Activated CD4-positive, alpha-beta memory T cell treated with anti-CD3 and anti-CD28 coated beads for 36 hours (primary cell): ENCODE measurements at regions not wholly inside any gene's neighbourhood (a gene's known extent, or its start where the extent isn't known, plus 50 kb on each side); places are given as distances from the start of the nearest gene placed in this dataset.
"Not testable (repeated sequence)": the region's sequence is repeated elsewhere in the genome, so short reads cannot be mapped to it uniquely, and the experiment has no call there.

ENCODE experiments used
- CTCF ChIA-PET: fragments of 350-600 bp; sonication (Branson Sonifier 250); formaldehyde crosslinking; loops from one replicate; lab custom pipeline; 2021; ENCODE audit warnings: antibody characterized with exemption, inconsistent platforms; lab: Charles Lee
- POLR2A ChIA-PET: fragments of 350-600 bp; sonication (Branson Sonifier 250); formaldehyde crosslinking; loops from one replicate; lab custom pipeline; 2021; ENCODE audit warnings: antibody characterized with exemption; lab: Charles Lee
- DNase-seq: peaks from one replicate; pipeline ENCODE4 v3.0.0-alpha.2; 2020
- H3K27ac Mint-ChIP-seq: one replicate; pipeline ENCODE4 v1.8.0; 2021; ENCODE audit warnings: mixed read lengths
- H3K27me3 Mint-ChIP-seq: one replicate; pipeline ENCODE4 v1.8.0; 2021; ENCODE audit warnings: mixed read lengths
- H3K36me3 Mint-ChIP-seq: one replicate; pipeline ENCODE4 v1.8.0; 2021; ENCODE audit warnings: mixed read lengths
- H3K4me1 Mint-ChIP-seq: one replicate; pipeline ENCODE4 v1.8.0; 2021; ENCODE audit warnings: low read depth, mixed read lengths
- H3K4me3 Mint-ChIP-seq: one replicate; pipeline ENCODE4 v1.8.0; 2021; ENCODE audit warnings: mild to moderate bottlenecking, mixed read lengths
- H3K9me3 Mint-ChIP-seq: one replicate; pipeline ENCODE4 v1.8.0; 2021; ENCODE audit warnings: mixed read lengths
- intact Hi-C: fragments of 100-400 bp; cut with micrococcal nuclease; formaldehyde crosslinking; loops from one replicate; pipeline ENCODE4 v1.15.1; 2023

DNA sequence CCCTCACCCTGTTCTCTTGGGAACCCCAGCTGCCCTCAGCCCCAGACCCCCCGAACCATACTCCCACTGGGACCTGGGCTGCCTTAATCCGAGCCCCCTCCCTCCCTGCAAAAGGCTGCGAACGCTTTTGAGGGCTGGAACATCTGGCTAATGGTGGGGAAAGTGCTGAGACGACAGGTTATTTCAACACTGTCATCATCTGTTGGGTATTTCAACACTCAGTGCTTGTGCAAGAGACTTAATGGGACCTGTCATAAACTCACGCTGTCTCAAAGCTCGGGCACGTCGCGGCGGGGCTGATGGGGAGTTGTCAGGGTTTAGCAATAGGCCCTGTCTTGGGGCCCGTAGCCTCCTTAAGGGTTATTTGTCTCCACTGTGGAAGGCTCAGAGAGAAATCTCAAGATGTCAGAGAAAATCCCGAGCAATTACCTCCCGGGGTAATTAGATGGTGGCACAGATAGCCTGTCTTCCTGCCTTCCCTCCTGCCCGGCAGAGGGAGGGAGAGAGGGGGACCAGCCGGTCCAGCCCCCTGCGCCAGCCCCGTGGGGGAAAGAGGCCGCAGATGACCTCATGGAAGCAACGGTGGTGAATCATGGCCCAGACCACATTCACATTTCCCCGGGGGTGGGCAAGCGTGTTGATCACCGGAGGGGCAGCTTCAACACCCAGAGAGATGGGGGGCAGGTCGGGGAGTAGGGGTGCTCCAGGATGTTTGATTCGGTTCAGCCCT, 88.7 kb upstream of the MYL10 start:
- Mint-ChIP-seq H3K4me3 (no peak overlapping the region), H3K4me1 (no peaks in the 10 kb centered on the region), H3K27ac (no peak overlapping the region), H3K36me3 (no peaks in the 10 kb centered on the region), H3K9me3 (no peaks in the 10 kb centered on the region), H3K27me3 (no peaks in the 10 kb centered on the region)
- intact Hi-C loops: no loop called here
- DNase-seq: no peak
- ChIA-PET POLR2A (no interaction called here), CTCF (no interaction called here)

DNA sequence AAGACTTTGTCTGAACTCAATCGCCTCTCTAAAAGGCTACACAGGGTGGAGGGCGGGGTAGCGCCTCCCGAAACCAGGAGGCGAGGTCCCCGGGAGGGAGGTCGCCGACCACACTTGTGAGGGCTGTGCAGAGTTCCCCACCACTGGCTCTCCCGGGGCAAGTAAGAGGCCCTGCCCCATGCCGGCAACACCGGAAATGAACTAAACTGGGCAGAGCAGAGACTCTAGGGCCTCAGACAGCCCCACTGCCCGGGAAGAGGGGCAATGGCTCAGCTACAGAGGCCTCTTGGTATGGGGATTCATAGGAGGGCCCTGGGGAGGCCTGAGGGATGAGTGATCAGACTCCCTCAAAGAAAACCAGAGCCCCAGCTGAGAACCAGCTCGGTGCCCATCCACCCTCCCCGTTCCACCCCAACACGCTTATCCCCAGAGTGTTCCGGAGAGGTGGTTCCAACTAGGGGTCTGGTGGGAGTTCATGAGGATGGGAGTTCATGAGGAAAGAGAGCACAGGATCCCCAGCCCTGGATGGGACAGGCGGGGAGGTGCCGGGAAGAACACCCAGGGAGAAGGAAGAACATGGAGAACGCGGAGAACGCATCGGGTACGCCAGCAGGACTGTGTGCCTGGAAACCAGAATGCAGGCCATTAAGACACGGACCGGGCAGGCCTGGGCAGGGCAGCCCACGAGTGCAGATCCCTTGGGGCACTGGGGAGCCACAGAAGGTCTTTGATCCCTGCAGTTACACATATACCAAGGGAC, 89.4 kb upstream of the MYL10 start:
- Mint-ChIP-seq H3K36me3 (no peaks in the 10 kb centered on the region), H3K27me3 (no peaks in the 10 kb centered on the region), H3K4me1 (no peaks in the 10 kb centered on the region), H3K4me3 (no peak overlapping the region), H3K27ac (no peak overlapping the region), H3K9me3 (no peaks in the 10 kb centered on the region)
- ChIA-PET POLR2A (no interaction called here), CTCF (no interaction called here)
- intact Hi-C loops: no loop called here
- DNase-seq: no peak

DNA sequence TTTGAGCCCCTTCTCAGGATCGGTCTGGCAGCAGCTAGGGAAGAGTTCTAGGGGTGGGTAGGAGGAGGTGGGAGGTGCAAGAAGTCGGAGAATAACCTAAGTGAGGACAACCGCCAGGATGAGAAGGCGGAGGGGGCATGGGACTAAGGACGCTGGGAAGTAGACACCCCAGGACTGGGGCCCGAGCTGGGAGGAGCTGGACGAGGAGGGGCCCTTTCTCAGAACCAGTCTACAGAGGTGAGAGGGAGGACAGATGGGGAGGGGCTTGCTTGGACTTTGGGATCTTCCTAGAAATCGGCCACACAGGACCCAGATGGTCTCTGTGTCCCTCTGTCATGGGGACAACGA, 90.0 kb upstream of the MYL10 start:
- POLR2A ChIA-PET: no interaction called here
- intact Hi-C loops: no loop called here
- CTCF ChIA-PET: no interaction called here
- Mint-ChIP-seq H3K9me3 (peaks cover 3% of the 10 kb centered on the region), H3K27me3 (no peaks in the 10 kb centered on the region), H3K4me1 (no peaks in the 10 kb centered on the region), H3K36me3 (no peaks in the 10 kb centered on the region), H3K4me3 (no peak overlapping the region), H3K27ac (no peak overlapping the region)
- no peak for DNase-seq

DNA sequence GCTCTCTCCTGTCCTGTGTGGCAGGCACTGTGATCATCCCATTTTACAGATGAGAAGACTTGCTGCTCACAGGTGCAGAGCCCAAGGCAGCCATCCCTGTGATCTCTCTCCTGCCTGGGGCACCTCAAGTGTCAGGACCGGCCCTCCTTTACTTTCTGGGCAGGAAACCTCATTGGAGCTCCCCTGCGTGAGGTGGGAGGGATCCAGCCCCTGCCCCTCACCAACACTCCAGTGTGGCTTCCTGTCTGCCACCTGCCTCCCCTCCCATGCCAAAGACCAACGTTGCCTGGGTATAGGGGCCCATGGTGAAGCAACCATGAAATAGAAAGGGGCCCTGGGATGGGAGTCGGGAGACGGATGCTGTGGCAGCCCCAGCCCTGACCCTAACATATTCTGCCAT, 91.2 kb upstream of the MYL10 start:
- ChIA-PET POLR2A (no interaction called here), CTCF (no interaction called here)
- Mint-ChIP-seq H3K36me3 (no peaks in the 10 kb centered on the region), H3K27ac (no peak overlapping the region), H3K4me1 (no peaks in the 10 kb centered on the region), H3K9me3 (peaks cover 3% of the 10 kb centered on the region), H3K27me3 (no peaks in the 10 kb centered on the region), H3K4me3 (no peak overlapping the region)
- intact Hi-C loops: no loop called here
- no peak for DNase-seq

DNA sequence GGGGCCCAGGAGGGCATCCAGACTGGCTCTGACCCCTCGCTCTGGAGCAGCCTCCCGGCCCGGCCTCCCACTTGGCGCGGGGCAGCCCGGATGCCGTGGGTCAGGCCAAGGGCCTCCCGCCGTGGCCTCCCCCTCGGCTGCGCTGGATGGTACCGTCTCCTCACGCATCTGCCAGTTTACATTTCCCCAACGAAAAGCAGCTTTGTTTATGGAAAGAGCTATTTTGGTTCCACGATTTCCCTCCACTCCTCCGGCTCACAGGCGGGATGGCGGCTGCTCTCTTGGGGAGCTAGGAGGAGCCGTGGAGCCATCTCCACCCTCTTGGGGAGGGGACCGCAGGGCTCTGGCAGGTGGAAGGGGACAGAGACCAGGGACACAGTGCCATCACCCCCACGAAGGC, 93.2 kb upstream of the MYL10 start:
- H3K27ac Mint-ChIP-seq: no peak overlapping the region
- ChIA-PET POLR2A (no interaction called here), CTCF (interaction anchor here (1.2 kb wide), 1 partner anchor 20 kb away, joined by 3 read pairs; no protein-coding TSS in a partner anchor)

DNA sequence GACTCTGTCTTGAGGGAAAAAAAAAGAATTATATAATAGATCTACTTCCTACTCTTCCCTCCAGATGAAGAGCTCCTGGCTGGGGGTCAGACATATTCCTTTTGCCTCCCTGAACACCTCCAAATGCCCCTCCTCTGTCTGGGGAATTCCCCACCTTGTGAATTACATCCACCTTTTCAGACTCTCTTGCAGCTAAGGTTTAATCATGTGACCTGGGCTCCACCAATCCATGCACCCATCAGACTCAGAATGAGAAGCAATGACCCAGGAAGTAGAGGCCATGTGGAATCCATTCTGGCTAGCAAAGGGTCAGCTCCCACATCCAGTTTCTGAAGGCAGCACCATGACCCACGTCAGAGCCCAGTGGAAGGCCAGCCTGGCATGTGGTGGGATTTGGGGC, 93.6 kb upstream of the CUX1 start:
- Mint-ChIP-seq H3K36me3 (no peaks in the 10 kb centered on the region), H3K27me3 (no peaks in the 10 kb centered on the region), H3K9me3 (peaks cover 3% of the 10 kb centered on the region), H3K4me3 (no peak overlapping the region), H3K4me1 (no peaks in the 10 kb centered on the region), H3K27ac (no peak overlapping the region)
- CTCF ChIA-PET: interaction anchor here (0.9 kb wide), 1 partner anchor 70 kb away, joined by 3 read pairs; no protein-coding TSS in a partner anchor
- intact Hi-C loops: no loop called here
- POLR2A ChIA-PET: no interaction called here
- no peak for DNase-seq

More for the DNA sequence above, 93.2 kb upstream of the MYL10 start:
- no peaks in the 10 kb centered on the region for H3K27me3 Mint-ChIP-seq
- H3K9me3 Mint-ChIP-seq: peaks cover 3% of the 10 kb centered on the region
- H3K4me3 Mint-ChIP-seq: no peak overlapping the region
- intact Hi-C loops: no loop called here
- no peaks in the 10 kb centered on the region for H3K4me1 Mint-ChIP-seq
- H3K36me3 Mint-ChIP-seq: no peaks in the 10 kb centered on the region
- DNase-seq: no peak

DNA sequence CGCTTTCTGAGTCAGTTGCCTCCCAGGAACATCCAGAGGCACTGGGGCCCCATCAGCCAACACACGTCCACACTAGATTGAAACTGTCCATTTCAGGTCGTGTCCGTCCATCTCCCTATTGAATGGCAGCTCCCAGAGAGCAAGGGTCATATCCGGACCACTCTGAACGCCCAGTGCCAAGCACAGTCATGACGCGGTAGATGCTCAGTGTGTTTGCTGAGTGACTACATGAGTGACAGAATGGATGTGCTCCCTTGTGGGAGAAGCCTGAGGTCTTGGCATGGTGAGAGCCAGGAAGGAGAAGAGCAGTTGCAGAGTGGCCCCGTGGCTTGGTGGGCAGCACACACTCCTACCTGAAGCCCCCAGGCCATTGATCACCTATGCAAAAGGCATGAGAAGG, 92.5 kb upstream of the CUX1 start:
- H3K36me3 Mint-ChIP-seq: no peaks in the 10 kb centered on the region
- POLR2A ChIA-PET: no interaction called here
- no peak for DNase-seq
- H3K27me3 Mint-ChIP-seq: no peaks in the 10 kb centered on the region
- CTCF ChIA-PET: no interaction called here
- no peak overlapping the region for H3K27ac Mint-ChIP-seq
- H3K9me3 Mint-ChIP-seq: peaks cover 3% of the 10 kb centered on the region
- H3K4me3 Mint-ChIP-seq: no peak overlapping the region
- H3K4me1 Mint-ChIP-seq: no peaks in the 10 kb centered on the region
- intact Hi-C loops: no loop called here

DNA sequence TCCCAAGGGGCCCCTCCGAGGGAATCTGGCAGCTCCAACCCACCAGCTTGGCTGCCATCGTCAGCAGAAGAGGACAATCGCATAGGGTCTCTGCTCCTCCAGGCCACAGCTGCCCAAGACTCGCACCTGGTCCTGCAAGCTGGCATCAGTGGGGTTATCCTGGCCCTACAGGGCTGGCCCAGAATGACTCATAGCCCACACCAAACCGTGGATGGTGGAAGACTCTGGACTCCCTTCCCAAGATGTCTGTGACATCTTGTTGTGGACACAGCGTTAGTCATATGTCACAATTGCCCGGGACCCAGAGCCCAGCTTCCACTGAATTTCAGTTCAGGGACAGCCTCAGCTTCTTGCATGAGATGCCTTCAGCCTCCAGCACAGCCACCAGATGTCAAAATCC, 91.5 kb upstream of the CUX1 start:
- intact Hi-C loops: no loop called here
- H3K27me3 Mint-ChIP-seq: no peaks in the 10 kb centered on the region

DNA sequence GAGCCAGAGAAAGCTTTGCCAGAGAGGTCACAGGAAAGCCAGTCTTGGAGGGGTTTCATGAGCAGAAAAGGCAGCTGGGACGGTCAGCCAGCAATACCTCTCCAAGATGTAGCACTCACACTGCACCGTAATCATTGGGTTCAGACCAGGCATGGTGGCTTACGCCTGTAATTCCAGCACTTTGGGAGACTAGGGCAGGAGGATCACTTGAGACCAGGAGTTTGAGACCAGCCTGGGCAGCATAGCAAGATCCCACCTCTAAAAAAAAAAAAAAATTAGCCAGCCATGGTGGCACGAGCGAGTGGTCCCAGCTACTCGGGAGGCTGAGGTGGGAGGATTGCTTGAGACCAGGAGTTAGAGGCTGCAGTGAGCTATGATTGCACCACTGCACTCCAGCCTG, 90.2 kb upstream of the CUX1 start:
- no peak overlapping the region for H3K27ac Mint-ChIP-seq
- peaks cover 3% of the 10 kb centered on the region for H3K9me3 Mint-ChIP-seq
- H3K4me1 Mint-ChIP-seq: no peaks in the 10 kb centered on the region
- POLR2A ChIA-PET: no interaction called here
- no peak for DNase-seq
- H3K4me3 Mint-ChIP-seq: no peak overlapping the region
- no peaks in the 10 kb centered on the region for H3K27me3 Mint-ChIP-seq
- no peaks in the 10 kb centered on the region for H3K36me3 Mint-ChIP-seq
- intact Hi-C loops: no loop called here
- CTCF ChIA-PET: no interaction called here

More for the DNA sequence above, 91.5 kb upstream of the CUX1 start:
- no peaks in the 10 kb centered on the region for H3K36me3 Mint-ChIP-seq
- H3K4me1 Mint-ChIP-seq: no peaks in the 10 kb centered on the region
- peaks cover 3% of the 10 kb centered on the region for H3K9me3 Mint-ChIP-seq
- ChIA-PET POLR2A (no interaction called here), CTCF (no interaction called here)
- no peak for DNase-seq
- H3K27ac Mint-ChIP-seq: no peak overlapping the region
- no peak overlapping the region for H3K4me3 Mint-ChIP-seq

DNA sequence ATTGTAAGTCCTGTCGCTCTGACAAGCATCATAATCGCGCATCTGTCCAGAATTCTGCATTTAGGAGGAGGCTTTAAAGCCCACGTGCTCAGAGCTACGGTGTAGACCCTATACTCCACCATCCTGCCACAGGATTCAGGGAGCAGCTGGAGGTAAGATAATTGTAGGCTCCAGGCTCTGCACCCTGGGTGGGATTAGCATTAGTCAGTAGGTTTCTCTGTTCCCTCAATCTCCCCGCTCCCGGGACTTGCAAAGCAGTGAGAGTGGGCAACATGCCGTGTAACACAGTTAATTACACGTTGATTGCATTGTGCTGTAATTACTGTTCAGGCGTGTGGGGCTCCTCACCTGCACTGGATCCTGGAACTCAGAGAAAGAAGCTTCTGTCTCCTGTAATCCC, 89.3 kb upstream of the CUX1 start:
- no peaks in the 10 kb centered on the region for H3K36me3 Mint-ChIP-seq
- DNase-seq: no peak
- ChIA-PET CTCF (interaction anchor here (0.7 to 1.0 kb wide), 3 partner anchors 15 to 481 kb away, joined by 3 read pairs; no protein-coding TSS in a partner anchor), POLR2A (no interaction called here)
- H3K4me1 Mint-ChIP-seq: no peaks in the 10 kb centered on the region
- intact Hi-C loops: no loop called here
- H3K9me3 Mint-ChIP-seq: peaks cover 3% of the 10 kb centered on the region
- no peak overlapping the region for H3K27ac Mint-ChIP-seq
- no peaks in the 10 kb centered on the region for H3K27me3 Mint-ChIP-seq
- H3K4me3 Mint-ChIP-seq: no peak overlapping the region

DNA sequence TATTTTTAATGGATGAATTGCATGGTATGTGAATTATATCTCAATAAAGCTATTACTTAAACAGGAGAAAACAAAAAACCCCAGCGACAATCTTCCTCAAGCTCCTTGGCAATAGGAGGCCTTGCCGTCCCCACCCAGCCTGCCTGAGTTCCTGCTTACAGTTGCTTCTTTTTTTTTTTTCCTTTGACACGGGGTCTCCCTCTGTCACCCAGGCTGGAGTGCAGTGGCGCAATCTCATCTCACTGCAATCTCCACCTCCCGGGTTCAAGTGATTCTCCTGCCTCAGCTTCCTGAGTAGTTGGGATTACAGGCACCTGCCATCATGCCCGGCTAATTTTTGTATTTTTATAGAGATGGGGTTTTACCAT, 88.6 kb upstream of the CUX1 start:
- H3K27me3 Mint-ChIP-seq, H3K9me3 Mint-ChIP-seq, DNase-seq, POLR2A ChIA-PET, intact Hi-C loops, H3K27ac Mint-ChIP-seq, H3K4me1 Mint-ChIP-seq, H3K36me3 Mint-ChIP-seq, H3K4me3 Mint-ChIP-seq: not testable (repeated sequence)
- CTCF ChIA-PET: interaction anchor here (0.7 to 1.1 kb wide), 4 partner anchors 14 to 480 kb away, joined by 3 read pairs; no protein-coding TSS in a partner anchor

DNA sequence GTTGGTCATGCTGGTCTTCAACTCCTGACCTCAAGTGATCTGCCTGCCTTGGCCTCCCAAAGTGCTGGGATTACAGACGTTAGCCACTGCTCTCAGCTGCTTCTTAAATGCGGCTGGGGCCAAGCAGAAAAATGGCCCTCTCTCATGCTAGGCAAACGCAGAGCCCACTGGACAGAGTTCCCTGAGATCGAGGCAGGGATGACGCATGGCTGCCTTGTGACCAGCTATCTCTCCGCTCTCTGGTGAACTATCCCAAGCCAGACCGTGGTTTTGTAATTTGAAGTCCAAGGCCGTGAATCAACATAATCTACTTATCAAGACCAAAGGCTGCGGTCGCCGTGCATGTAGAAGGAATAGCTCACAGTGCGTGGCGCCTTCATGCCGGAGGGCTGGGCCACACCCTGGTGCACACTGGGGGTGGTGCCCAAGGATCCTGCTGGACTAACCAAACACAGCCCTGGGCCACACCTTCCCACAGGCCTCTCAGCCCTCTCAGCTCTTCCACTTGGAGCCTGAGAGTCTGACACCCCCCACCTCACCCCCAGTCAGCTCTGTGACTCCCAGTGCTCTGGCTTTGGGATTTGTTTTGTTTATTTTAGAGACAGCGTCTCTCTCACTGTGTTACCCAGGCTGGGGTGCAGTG, 88.1 kb upstream of the CUX1 start:
- H3K27ac Mint-ChIP-seq: no peak overlapping the region
- no peak for DNase-seq
- intact Hi-C loops: no loop called here
- POLR2A ChIA-PET: no interaction called here
- no peaks in the 10 kb centered on the region for H3K9me3 Mint-ChIP-seq
- H3K4me3 Mint-ChIP-seq: no peak overlapping the region
- no peaks in the 10 kb centered on the region for H3K27me3 Mint-ChIP-seq
- no peaks in the 10 kb centered on the region for H3K36me3 Mint-ChIP-seq
- no peaks in the 10 kb centered on the region for H3K4me1 Mint-ChIP-seq
- CTCF ChIA-PET: interaction anchor here (1.0 to 1.1 kb wide), 2 partner anchors 13 to 313 kb away, joined by 3 read pairs; no protein-coding TSS in a partner anchor
